Adrenal gland (tissue), 9 donors: ENCODE measurements at regions not wholly inside any gene's neighbourhood (a gene's known extent, or its start where the extent isn't known, plus 50 kb on each side); places are given as distances from the start of the nearest gene placed in this dataset.

Experiments
- DNase-seq, 7 donors: peaks; one replicate each; pipeline ENCODE4 v3.0.0-alpha.2; 2019 to 2020
- H3K27ac ChIP-seq, 5 donors: fragments of 200-600 bp; sonication (generic) in 4 of 5; 1 replicate in 3 of 5; 2 replicates in 2 of 5; pipeline versions ENCODE4 v1.5.1 to v1.8.0; 2016 to 2020; ENCODE audit warnings: mild to moderate bottlenecking in 1 of 5
- H3K27me3 ChIP-seq: fragments of 200-600 bp; 2 replicates; pipeline ENCODE4 v1.8.0; 2021
- H3K36me3 ChIP-seq, 2 donors: fragments of 200-600 bp; replicated peaks in 1 of 2; 1 replicate in 1 of 2; 2 replicates in 1 of 2; pipeline versions ENCODE4 v1.5.1 to v1.8.0; 2018 to 2022
- H3K4me1 ChIP-seq, 2 donors: fragments of 200-600 bp; replicated peaks in 1 of 2; 1 replicate in 1 of 2; 2 replicates in 1 of 2; pipeline versions ENCODE4 v1.5.1 to v1.8.0; 2018 to 2021
- H3K4me3 ChIP-seq, 4 donors: fragments of 200-600 bp; sonication (generic) in 3 of 4; one replicate each; pipeline ENCODE4 v1.5.1; 2016 to 2018
- H3K9me3 ChIP-seq, 3 donors: fragments of 200-600 bp; sonication (generic) in 1 of 3; replicated peaks in 1 of 3; 1 replicate in 2 of 3; 2 replicates in 1 of 3; pipeline versions ENCODE4 v1.5.1 to v1.8.0; 2016 to 2021
- POLR2A ChIP-seq, 2 donors: fragments of 450-650 bp; IDR thresholded peaks; one replicate each; pipeline ENCODE4 v1.6.1; 2017; ENCODE audit warnings: antibody characterized with exemption in 2 of 2, mild to moderate bottlenecking in 2 of 2, moderate library complexity in 1 of 2
- WGBS, 4 donors: extraction: QIAGEN DNeasy Blood & Tissue Kit in 2 of 4; methylation state at CpG; one replicate each; pipeline versions ENCODE4 v1.1.5 to v1.1.7; 2013 to 2017; 5-methylcytosine and 5-hydroxymethylcytosine counted together
- intact Hi-C, 2 donors: fragments of 100-400 bp; cut with DNase I; formaldehyde crosslinking; loops; one replicate each; pipeline versions ENCODE4 v1.14.1 to v1.15.0; 2022 to 2023
- TF ChIP-seq, protein P1 (sequence below), 6 experiments: fragments of 450-650 bp in 4 of 6; fragments of 200-600 bp in 2 of 6; sonication (generic) in 1 of 6; IDR thresholded peaks; 1 replicate in 5 of 6; 2 replicates in 1 of 6; pipeline versions ENCODE4 v1.5.1 to v1.8.0; 2016 to 2021; ENCODE audit warnings: antibody characterized with exemption in 6 of 6, mild to moderate bottlenecking in 2 of 6, moderate library complexity in 1 of 6
- donor health status: healthy with polysubstance abuse.
- donor health status: Bipolar disorder and iron deficiency.
- donor health status: DM: yes; HTN: yes; CAD: no.
- donor health status: DM: no; HTN: no; CAD: no.
- donor health status: DM: no; HTN: no; CAD: no.

DNA sequence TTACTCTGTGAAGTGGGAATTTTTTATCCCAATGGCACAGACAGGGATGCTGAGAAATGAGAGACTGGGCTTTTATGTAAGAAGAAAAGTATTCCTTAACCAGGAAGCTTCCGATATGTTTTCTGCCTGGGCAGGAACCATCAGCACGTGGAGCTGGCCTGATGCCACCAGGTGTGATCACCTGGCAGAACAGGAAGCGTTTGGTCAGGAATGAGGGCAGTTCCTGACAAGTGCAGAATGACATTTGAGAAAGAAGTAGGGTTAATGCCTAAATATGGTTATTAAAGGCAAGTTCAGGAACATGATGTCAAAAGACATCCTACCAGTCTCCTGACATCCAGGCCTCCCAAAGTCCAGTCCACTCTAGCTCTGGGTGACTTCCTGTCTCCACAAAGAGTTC lies 210.3 kb downstream of the NUAK1 start:
- WGBS, 4 donors: 71 to 80% (median 75%) methylated on average over 3 of the region's 3 CpGs
- no peak for DNase-seq
- Histone ChIP-seq H3K36me3 (no peaks in the 10 kb centered on the region), H3K4me3 (no peak overlapping the region), H3K4me1 (no peaks in the 10 kb centered on the region), H3K27me3 (no peaks in the 10 kb centered on the region), H3K9me3 (no peaks in the 10 kb centered on the region), H3K27ac (no peak overlapping the region)
- TF ChIP-seq, protein P1, sequence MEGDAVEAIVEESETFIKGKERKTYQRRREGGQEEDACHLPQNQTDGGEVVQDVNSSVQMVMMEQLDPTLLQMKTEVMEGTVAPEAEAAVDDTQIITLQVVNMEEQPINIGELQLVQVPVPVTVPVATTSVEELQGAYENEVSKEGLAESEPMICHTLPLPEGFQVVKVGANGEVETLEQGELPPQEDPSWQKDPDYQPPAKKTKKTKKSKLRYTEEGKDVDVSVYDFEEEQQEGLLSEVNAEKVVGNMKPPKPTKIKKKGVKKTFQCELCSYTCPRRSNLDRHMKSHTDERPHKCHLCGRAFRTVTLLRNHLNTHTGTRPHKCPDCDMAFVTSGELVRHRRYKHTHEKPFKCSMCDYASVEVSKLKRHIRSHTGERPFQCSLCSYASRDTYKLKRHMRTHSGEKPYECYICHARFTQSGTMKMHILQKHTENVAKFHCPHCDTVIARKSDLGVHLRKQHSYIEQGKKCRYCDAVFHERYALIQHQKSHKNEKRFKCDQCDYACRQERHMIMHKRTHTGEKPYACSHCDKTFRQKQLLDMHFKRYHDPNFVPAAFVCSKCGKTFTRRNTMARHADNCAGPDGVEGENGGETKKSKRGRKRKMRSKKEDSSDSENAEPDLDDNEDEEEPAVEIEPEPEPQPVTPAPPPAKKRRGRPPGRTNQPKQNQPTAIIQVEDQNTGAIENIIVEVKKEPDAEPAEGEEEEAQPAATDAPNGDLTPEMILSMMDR (IDR thresholded peaks at IDR 0.05): no peak
- no peak for TF ChIP-seq POLR2A (IDR thresholded peaks at IDR 0.05)
- intact Hi-C loops: no loop called here

DNA sequence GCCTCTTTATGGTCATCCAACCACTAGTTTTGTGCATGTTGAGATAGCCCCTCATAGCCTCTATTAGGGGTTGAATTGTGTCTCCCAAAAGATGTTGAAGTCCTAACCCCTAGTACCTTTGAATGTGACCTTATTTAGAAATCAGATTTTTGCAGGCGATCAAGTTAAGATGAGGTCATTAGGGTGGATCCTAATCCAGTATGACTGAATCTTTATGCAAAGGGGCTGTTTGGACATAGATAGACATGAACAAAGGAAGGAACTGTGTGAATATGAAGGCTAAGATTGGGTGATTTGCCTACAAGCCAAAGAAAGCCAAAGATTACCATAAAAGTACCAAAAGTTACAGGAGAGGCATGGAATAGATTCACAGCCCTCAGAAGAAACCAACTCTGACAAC lies 209.6 kb downstream of the NUAK1 start:
- no peak overlapping the region for H3K4me3 ChIP-seq
- H3K36me3 ChIP-seq: no peaks in the 10 kb centered on the region
- H3K27me3 ChIP-seq: no peaks in the 10 kb centered on the region
- no peaks in the 10 kb centered on the region for H3K4me1 ChIP-seq
- H3K27ac ChIP-seq: no peak overlapping the region
- intact Hi-C loops: no loop called here
- DNase-seq: no peak
- WGBS, 4 donors: 90 to 100% (median 96%) methylated on average over 1 of the region's 1 CpG
- TF ChIP-seq, protein P1 (IDR thresholded peaks at IDR 0.05): no peak
- TF ChIP-seq POLR2A (IDR thresholded peaks at IDR 0.05): no peak
- no peaks in the 10 kb centered on the region for H3K9me3 ChIP-seq

DNA sequence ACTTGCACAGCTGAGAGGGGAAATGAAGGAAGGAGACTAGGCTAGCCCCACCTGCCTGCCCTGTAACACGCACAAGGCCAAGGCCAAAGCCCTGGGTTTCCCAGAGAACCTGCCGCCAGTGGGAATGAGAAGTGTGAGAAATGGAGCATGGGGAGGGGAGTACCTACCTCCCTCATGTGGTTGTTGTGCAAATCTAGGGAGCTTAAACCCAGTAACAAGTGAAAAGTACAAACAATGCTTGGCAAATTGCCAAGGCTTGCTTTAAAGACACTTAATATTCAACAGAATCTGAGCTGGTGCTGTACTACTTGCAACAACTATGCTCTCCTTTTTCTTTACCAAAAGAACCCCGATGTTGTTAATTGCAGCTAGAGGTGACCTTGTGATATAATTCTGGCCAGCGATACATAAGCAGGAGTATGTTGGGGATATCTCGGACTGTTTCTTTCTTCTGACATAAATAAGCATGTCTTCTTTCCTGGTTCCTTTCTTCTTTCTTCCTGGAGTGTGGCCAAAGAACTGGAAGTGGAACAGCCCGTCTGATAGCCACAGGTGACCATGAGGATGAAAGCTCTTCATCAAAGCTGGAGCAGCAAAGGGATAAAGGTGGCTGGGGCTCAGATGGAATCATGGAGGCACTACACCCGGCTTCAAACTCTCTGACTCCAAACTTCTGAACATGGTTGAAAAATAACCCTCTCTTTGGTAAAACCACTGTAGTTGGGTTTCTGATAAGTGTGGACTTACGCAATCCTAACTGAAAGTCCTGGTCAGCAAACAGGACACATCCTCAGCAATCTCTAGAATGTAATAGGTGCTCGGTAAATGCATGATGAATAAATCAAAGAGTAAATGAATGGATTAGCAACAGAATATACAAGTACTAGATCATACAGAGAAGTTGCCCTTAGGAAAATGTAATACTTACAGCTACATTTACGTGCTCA lies 207.9 kb downstream of the NUAK1 start:
- Histone ChIP-seq H3K27ac (no peak overlapping the region), H3K4me3 (no peak overlapping the region), H3K9me3 (no peaks in the 10 kb centered on the region), H3K27me3 (no peaks in the 10 kb centered on the region), H3K4me1 (no peaks in the 10 kb centered on the region), H3K36me3 (no peaks in the 10 kb centered on the region)
- intact Hi-C loops: no loop called here
- no peak for DNase-seq
- WGBS, 4 donors: 63 to 69% (median 67%) methylated on average over 10 of the region's 10 CpGs
- TF ChIP-seq, protein P1 (IDR thresholded peaks at IDR 0.05): no peak
- no peak for TF ChIP-seq POLR2A (IDR thresholded peaks at IDR 0.05)

DNA sequence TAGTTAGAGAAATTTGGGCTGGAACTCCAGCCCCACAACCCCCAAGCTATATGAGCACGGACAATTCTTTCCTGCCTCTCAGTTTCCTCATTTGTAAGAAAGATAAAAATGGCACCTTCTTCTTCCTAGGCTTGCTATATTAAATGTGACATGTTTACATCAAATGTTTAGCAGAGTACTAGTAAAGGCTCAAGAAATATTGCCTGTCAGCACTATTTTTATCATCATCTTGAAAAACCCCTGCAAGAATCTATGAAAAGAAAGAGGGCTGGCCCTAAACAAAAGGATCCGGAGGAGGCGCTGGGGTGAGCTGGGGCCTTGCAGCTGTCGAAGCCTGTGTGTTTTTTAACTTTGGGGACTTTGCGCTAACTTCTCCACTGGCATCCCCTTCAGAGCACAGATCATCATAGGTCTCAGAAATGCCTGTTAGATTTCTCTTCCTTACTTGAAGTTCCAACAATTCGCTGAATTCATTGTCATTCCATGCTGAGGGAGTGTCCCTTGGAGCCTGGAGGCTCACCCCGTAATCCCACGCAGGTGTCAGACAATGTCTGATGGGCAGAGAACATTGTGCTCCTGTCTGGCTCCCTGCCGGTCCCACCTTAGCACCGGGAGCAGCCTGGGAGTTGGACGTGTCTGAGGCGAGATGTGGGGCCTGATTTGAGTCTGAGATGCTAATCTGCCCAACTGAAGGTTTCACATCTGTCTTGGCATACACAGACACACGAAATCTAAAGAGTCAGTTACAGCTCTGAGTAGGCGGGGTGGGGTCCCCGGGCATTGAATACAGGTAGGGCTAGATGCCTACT lies 206.8 kb downstream of the NUAK1 start:
- H3K4me1 ChIP-seq: no peaks in the 10 kb centered on the region
- TF ChIP-seq, protein P1 (IDR thresholded peaks at IDR 0.05): no peak
- TF ChIP-seq POLR2A (IDR thresholded peaks at IDR 0.05): no peak
- no peaks in the 10 kb centered on the region for H3K27me3 ChIP-seq
- no peak for DNase-seq
- H3K36me3 ChIP-seq: no peaks in the 10 kb centered on the region
- no peak overlapping the region for H3K4me3 ChIP-seq
- intact Hi-C loops: no loop called here
- 87 to 90% (median 89%) methylated on average over 15 of the region's 15 CpGs for WGBS, 4 donors
- no peaks in the 10 kb centered on the region for H3K9me3 ChIP-seq
- H3K27ac ChIP-seq: no peak overlapping the region
